HG03457 (cell line): ENCODE measurements at regions not wholly inside any gene's neighbourhood (a gene's known extent, or its start where the extent isn't known, plus 50 kb on each side); places are given as distances from the start of the nearest gene placed in this dataset.

Source experiments
- ATAC-seq: cut with Tn5 transposase; IDR thresholded peaks from one replicate; pipeline ENCODE4 v1.9.1; 2021; ENCODE audit warnings: moderate number of reproducible peaks; ENCODE audit not compliant: unreplicated experiment

- ATAC-seq = no peak
Observed at GRCh38 chr2:60067006-60067405, 486.4 kb downstream of the BCL11A start.

GRCh38 chr2:60066096-60066839, 487.2 kb downstream of the BCL11A start:
- no peak for ATAC-seq

GRCh38 chr2:60064687-60065389, 488.6 kb downstream of the BCL11A start:
- ATAC-seq = no peak

GRCh38 chr2:60058781-60059180, 494.7 kb downstream of the BCL11A start:
- ATAC-seq = no peak

- no peak for ATAC-seq
Observed at GRCh38 chr2:60054571-60055340, 498.7 kb downstream of the BCL11A start.

GRCh38 chr2:60053791-60054190, 499.7 kb downstream of the BCL11A start:
- no peak for ATAC-seq

- ATAC-seq = no peak
Observed at GRCh38 chr2:60052601-60053000, 500.9 kb downstream of the BCL11A start.

- no peak for ATAC-seq
Observed at GRCh38 chr2:60051991-60052390, 501.5 kb downstream of the BCL11A start.

- ATAC-seq = no peak
Observed at GRCh38 chr2:60047944-60048525, 505.4 kb downstream of the BCL11A start.

- no peak for ATAC-seq
Observed at GRCh38 chr2:60047347-60047746, 506.1 kb downstream of the BCL11A start.

GRCh38 chr2:60046529-60046928, 506.9 kb downstream of the BCL11A start:
- no peak for ATAC-seq

GRCh38 chr2:60045456-60045855, 508.0 kb downstream of the BCL11A start:
- ATAC-seq = no peak

GRCh38 chr2:60044484-60044883, 509.0 kb downstream of the BCL11A start:
- no peak for ATAC-seq

- no peak for ATAC-seq
Observed at GRCh38 chr2:60042023-60042422, 511.4 kb downstream of the BCL11A start.

- ATAC-seq = no peak
Observed at GRCh38 chr2:60033325-60033724, 520.1 kb downstream of the BCL11A start.

GRCh38 chr2:60029566-60029883, 523.9 kb downstream of the BCL11A start:
- no peak for ATAC-seq

GRCh38 chr2:60028849-60029565, 524.4 kb downstream of the BCL11A start:
- no peak for ATAC-seq

- no peak for ATAC-seq
Observed at GRCh38 chr2:60025496-60025895, 528.0 kb downstream of the BCL11A start.

GRCh38 chr2:60023256-60023985, 530.0 kb downstream of the BCL11A start:
- no peak for ATAC-seq

GRCh38 chr2:60007671-60008070, 545.8 kb downstream of the BCL11A start:
- ATAC-seq = no peak
